AG04450 (cell line): ENCODE measurements at regions not wholly inside any gene's neighbourhood (a gene's known extent, or its start where the extent isn't known, plus 50 kb on each side); places are given as distances from the start of the nearest gene placed in this dataset.

Experiments
- CTCF ChIA-PET: fragments of 300-600, 350-600 bp; formaldehyde crosslinking; extraction: SDS; loops from one replicate; lab custom pipeline; 2022; ENCODE audit warnings: antibody characterized with exemption, inconsistent platforms; lab: Charles Lee
- POLR2A ChIA-PET: fragments of 350-600 bp; formaldehyde crosslinking; extraction: SDS; loops from one replicate; lab custom pipeline; 2021; ENCODE audit warnings: antibody characterized with exemption, inconsistent platforms; lab: Yijun Ruan, JAX
- DNase-seq: peaks from one replicate; pipeline ENCODE4 v3.0.0-alpha.2; 2011; ENCODE audit warnings: low read depth, low spot score
- H3K27ac ChIP-seq: one replicate; pipeline ENCODE4 v1.5.1; 2012; ENCODE audit warnings: low read depth, low read length, control low read depth
- H3K27me3 ChIP-seq: one replicate; pipeline ENCODE4 v1.6.0; 2012; ENCODE audit warnings: low read length; ENCODE audit not compliant: control insufficient read depth, insufficient read depth
- H3K4me3 ChIP-seq: 2 replicates; pipeline ENCODE4 v1.5.1; 2011; ENCODE audit warnings: mild to moderate bottlenecking, low read depth, low read length, control low read depth
- H3K9me3 ChIP-seq: 2 replicates; pipeline ENCODE4 v1.5.1; 2012; ENCODE audit warnings: low read length; ENCODE audit not compliant: control insufficient read depth, insufficient read depth
- CTCF ChIP-seq: IDR thresholded peaks from 2 replicates; pipeline ENCODE4 v1.5.1; 2011; ENCODE audit warnings: low read depth, low read length, control low read depth, inconsistent platforms

- Histone ChIP-seq H3K27ac (no peak overlapping the region), H3K27me3 (no peaks in the 10 kb centered on the region), H3K4me3 (no peak overlapping the region), H3K9me3 (no peaks in the 10 kb centered on the region)
- no peak for DNase-seq
- CTCF ChIA-PET: no interaction called here
- POLR2A ChIA-PET: no interaction called here
- no peak for TF ChIP-seq CTCF
Observed at GRCh38 chr9:21611891-21612290, 129.8 kb upstream of the IFNE start.

- Histone ChIP-seq H3K4me3 (no peak overlapping the region), H3K27ac (no peak overlapping the region), H3K9me3 (no peaks in the 10 kb centered on the region), H3K27me3 (no peaks in the 10 kb centered on the region)
- DNase-seq: no peak
- no peak for TF ChIP-seq CTCF
- POLR2A ChIA-PET: no interaction called here
- CTCF ChIA-PET: no interaction called here
Observed at GRCh38 chr9:21615018-21615417, 132.9 kb upstream of the IFNE start.

- Histone ChIP-seq H3K27ac (peak overlapping the region; percentile 77), H3K9me3 (no peaks in the 10 kb centered on the region), H3K4me3 (no peak overlapping the region), H3K27me3 (no peaks in the 10 kb centered on the region)
- TF ChIP-seq CTCF: no peak
- DNase-seq: no peak
- CTCF ChIA-PET: no interaction called here
- POLR2A ChIA-PET: no interaction called here
Observed at GRCh38 chr9:21615446-21615845, 133.3 kb upstream of the IFNE start.

- no peaks in the 10 kb centered on the region for H3K27me3 ChIP-seq
- peak; percentile 87 for DNase-seq
- CTCF ChIA-PET: no interaction called here
- H3K27ac ChIP-seq: peak overlapping the region; percentile 42
- TF ChIP-seq CTCF: no peak
- POLR2A ChIA-PET: no interaction called here
- no peaks in the 10 kb centered on the region for H3K9me3 ChIP-seq
- H3K4me3 ChIP-seq: no peak overlapping the region
Observed at GRCh38 chr9:21616082-21616778, 134.1 kb upstream of the IFNE start.

- H3K27me3 ChIP-seq: no peaks in the 10 kb centered on the region
- ChIA-PET CTCF (interaction anchor here (1.5 kb wide), 2 partner anchors 159 to 164 kb away, joined by 4 read pairs; no protein-coding TSS in a partner anchor), POLR2A (no interaction called here)
- no peaks in the 10 kb centered on the region for H3K9me3 ChIP-seq
- no peak overlapping the region for H3K4me3 ChIP-seq
- no peak for DNase-seq
- H3K27ac ChIP-seq: no peak overlapping the region
- TF ChIP-seq CTCF: no peak
Observed at GRCh38 chr9:21624675-21625644, 142.8 kb upstream of the IFNE start.
